ENCODE measurements at regions not wholly inside any gene's neighbourhood (a gene's known extent, or its start where the extent isn't known, plus 50 kb on each side); places are given as distances from the start of the nearest gene placed in this dataset.

DNA sequence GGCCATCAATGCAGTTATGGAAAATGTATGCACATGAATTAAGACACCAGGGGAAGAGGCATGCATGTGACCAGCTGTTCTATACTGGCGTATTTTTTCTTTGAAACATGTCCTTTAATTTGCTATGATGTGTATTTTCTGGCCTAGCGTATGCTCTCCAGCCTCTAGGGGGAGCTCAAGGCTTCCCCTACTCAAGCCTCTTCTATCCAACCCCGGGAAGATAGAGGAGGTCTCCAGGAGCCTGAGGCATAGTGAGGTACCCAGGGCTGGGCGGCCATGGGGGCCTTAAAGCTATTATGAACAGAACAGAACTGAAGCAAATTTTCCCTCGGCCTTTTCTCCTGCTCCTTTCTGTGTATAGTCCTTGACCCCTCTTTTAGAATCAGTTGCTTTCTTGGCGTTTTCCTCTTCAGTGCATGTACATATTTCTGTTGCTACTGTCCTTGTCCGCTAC lies 528.9 kb downstream of the MAFB start:
- no peak overlapping the region for H3K4me2 ChIP-seq
- no peaks in the 10 kb centered on the region for H3K79me2 ChIP-seq (ENCODE audit: low read depth)
- intact Hi-C loops (cut with micrococcal nuclease; ENCODE audit: unreplicated experiment) = no loop called here
- H3K4me3 ChIP-seq = no peak overlapping the region
- ChIA-PET CTCF (interaction anchor here (0.6 kb wide), 1 partner anchor 13 kb away, joined by 3 read pairs; no protein-coding TSS in a partner anchor), POLR2A (ENCODE audit: unreplicated experiment) (no interaction called here)
- no peak overlapping the region for H3K27ac ChIP-seq
- BruUV-seq (replicated peaks) = no TSS peak
- no peak for TF ChIP-seq EZH2 (IDR thresholded peaks at IDR 0.05; ENCODE audit: low read depth)
- TF ChIP-seq, protein P1, sequence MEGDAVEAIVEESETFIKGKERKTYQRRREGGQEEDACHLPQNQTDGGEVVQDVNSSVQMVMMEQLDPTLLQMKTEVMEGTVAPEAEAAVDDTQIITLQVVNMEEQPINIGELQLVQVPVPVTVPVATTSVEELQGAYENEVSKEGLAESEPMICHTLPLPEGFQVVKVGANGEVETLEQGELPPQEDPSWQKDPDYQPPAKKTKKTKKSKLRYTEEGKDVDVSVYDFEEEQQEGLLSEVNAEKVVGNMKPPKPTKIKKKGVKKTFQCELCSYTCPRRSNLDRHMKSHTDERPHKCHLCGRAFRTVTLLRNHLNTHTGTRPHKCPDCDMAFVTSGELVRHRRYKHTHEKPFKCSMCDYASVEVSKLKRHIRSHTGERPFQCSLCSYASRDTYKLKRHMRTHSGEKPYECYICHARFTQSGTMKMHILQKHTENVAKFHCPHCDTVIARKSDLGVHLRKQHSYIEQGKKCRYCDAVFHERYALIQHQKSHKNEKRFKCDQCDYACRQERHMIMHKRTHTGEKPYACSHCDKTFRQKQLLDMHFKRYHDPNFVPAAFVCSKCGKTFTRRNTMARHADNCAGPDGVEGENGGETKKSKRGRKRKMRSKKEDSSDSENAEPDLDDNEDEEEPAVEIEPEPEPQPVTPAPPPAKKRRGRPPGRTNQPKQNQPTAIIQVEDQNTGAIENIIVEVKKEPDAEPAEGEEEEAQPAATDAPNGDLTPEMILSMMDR (conservative IDR thresholded peaks at IDR 0.05) = peak; percentile 83
- peak in 1 of 2 experiments; percentile 25 for DNase-seq
- no peaks in the 10 kb centered on the region for H3F3A ChIP-seq (ENCODE audit: insufficient read depth, low read depth)
- no peak overlapping the region for H2AFZ ChIP-seq
- no peaks in the 10 kb centered on the region for H3K9me2 ChIP-seq (ENCODE audit: insufficient read depth)
- no peaks in the 10 kb centered on the region for H3K36me3 ChIP-seq (ENCODE audit: low read depth)
- H3K27me3 ChIP-seq (ENCODE audit: insufficient read depth, low read depth) = peaks cover 25% of the 10 kb centered on the region
- H3K4me1 ChIP-seq (replicated peaks; ENCODE audit: insufficient read depth) = no peaks in the 10 kb centered on the region
- no peaks in the 10 kb centered on the region for H4K20me1 ChIP-seq (ENCODE audit: insufficient read depth)
- H3K9me3 ChIP-seq (ENCODE audit: insufficient read depth, low read depth) = no peaks in the 10 kb centered on the region

DNA sequence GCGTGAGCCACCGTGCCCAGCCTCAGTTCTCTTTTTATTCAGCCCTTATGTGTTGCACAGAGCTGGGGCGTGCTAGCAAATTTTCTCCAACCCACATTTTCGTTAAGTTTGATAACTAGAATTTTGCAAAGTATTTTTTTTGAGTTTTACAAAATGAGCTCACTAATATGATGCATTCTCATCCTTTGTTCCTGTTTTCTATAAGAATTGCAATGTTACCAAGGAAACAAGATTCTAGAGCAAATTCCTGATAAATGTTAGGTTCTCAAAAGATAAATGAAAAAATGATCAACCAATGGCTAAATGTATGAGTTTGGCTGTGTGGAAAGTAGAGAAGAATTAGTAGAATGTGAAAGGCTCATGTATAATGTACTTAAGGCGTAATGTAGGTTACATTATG lies 529.8 kb downstream of the MAFB start:
- H4K20me1 ChIP-seq (ENCODE audit: insufficient read depth) = no peaks in the 10 kb centered on the region
- no peak overlapping the region for H3K27ac ChIP-seq
- intact Hi-C loops (cut with micrococcal nuclease; ENCODE audit: unreplicated experiment) = no loop called here
- no peak for TF ChIP-seq EZH2 (IDR thresholded peaks at IDR 0.05; ENCODE audit: low read depth)
- TF ChIP-seq, protein P1 (conservative IDR thresholded peaks at IDR 0.05) = no peak
- DNase-seq = no peak
- no TSS peak for BruUV-seq (replicated peaks)
- no peaks in the 10 kb centered on the region for H3K4me1 ChIP-seq (replicated peaks; ENCODE audit: insufficient read depth)
- ChIA-PET CTCF (no interaction called here), POLR2A (ENCODE audit: unreplicated experiment) (no interaction called here)
- H3K36me3 ChIP-seq (ENCODE audit: low read depth) = no peaks in the 10 kb centered on the region
- H3K9me3 ChIP-seq (ENCODE audit: insufficient read depth, low read depth) = no peaks in the 10 kb centered on the region
- no peak overlapping the region for H2AFZ ChIP-seq
- no peak overlapping the region for H3K4me3 ChIP-seq
- no peaks in the 10 kb centered on the region for H3F3A ChIP-seq (ENCODE audit: insufficient read depth, low read depth)
- H3K9me2 ChIP-seq (ENCODE audit: insufficient read depth) = no peaks in the 10 kb centered on the region
- no peaks in the 10 kb centered on the region for H3K79me2 ChIP-seq (ENCODE audit: low read depth)
- peaks cover 30% of the 10 kb centered on the region for H3K27me3 ChIP-seq (ENCODE audit: insufficient read depth, low read depth)
- no peak overlapping the region for H3K4me2 ChIP-seq

DNA sequence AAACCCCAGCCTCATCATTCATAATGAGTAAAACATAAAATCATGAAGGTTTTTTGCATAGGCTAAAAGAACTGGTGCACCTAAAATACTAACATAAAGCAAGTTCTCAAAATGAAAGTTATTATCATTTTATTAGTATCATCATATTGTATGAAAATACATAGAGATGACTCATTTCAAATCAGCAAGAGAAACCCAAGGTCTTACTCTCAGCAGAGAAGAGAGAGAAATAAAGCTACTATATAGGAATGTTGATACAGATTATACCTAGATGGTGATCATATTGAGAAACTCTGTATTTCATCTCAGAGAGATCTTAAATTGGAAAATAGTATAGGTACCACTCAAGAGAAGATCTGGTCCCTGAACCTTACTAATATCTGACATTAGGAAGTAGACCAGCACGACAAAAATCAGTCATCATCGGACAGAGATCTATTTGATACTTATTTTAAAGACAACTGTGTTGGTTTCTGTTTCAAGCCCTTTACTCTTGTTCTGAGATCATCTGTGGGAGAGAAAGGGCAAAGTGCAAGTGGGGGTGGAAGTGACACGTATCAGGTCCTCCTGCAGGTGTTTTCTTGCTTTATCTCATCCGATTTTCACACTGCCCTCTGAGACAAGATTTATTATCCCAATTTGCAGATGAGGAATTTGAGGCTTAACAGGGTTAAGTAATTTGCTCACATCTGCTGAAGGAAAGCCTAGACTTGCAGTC lies 532.3 kb downstream of the MAFB start:
- no peak for DNase-seq
- ChIA-PET CTCF (no interaction called here), POLR2A (ENCODE audit: unreplicated experiment) (no interaction called here)
- H3K79me2 ChIP-seq (ENCODE audit: low read depth) = no peaks in the 10 kb centered on the region
- no peaks in the 10 kb centered on the region for H3K9me2 ChIP-seq (ENCODE audit: insufficient read depth)
- no peak for TF ChIP-seq EZH2 (IDR thresholded peaks at IDR 0.05; ENCODE audit: low read depth)
- TF ChIP-seq, protein P1 (conservative IDR thresholded peaks at IDR 0.05) = no peak
- H3F3A ChIP-seq (ENCODE audit: insufficient read depth, low read depth) = no peaks in the 10 kb centered on the region
- no peak overlapping the region for H3K27ac ChIP-seq
- intact Hi-C loops (cut with micrococcal nuclease; ENCODE audit: unreplicated experiment) = no loop called here
- peaks cover 30% of the 10 kb centered on the region for H3K27me3 ChIP-seq (ENCODE audit: insufficient read depth, low read depth)
- H3K36me3 ChIP-seq (ENCODE audit: low read depth) = no peaks in the 10 kb centered on the region
- no TSS peak for BruUV-seq (replicated peaks)
- no peak overlapping the region for H3K4me3 ChIP-seq
- no peak overlapping the region for H2AFZ ChIP-seq
- no peaks in the 10 kb centered on the region for H4K20me1 ChIP-seq (ENCODE audit: insufficient read depth)
- no peaks in the 10 kb centered on the region for H3K4me1 ChIP-seq (replicated peaks; ENCODE audit: insufficient read depth)
- no peak overlapping the region for H3K4me2 ChIP-seq
- no peaks in the 10 kb centered on the region for H3K9me3 ChIP-seq (ENCODE audit: insufficient read depth, low read depth)
